HEK293T (cell line): ENCODE measurements at regions not wholly inside any gene's neighbourhood (a gene's known extent, or its start where the extent isn't known, plus 50 kb on each side); places are given as distances from the start of the nearest gene placed in this dataset.
"Not testable (repeated sequence)": the region's sequence is repeated elsewhere in the genome, so short reads cannot be mapped to it uniquely, and the experiment has no call there.

Experiments
- CTCF ChIA-PET: fragments of 350-600 bp; formaldehyde crosslinking; extraction: SDS; loops from one replicate; lab custom pipeline; 2021; ENCODE audit warnings: antibody characterized with exemption, inconsistent platforms; lab: Yijun Ruan, JAX
- POLR2A ChIA-PET: fragments of 350-600 bp; formaldehyde crosslinking; extraction: SDS; loops from one replicate; lab custom pipeline; 2020; ENCODE audit warnings: antibody characterized with exemption, inconsistent platforms; lab: Yijun Ruan, JAX
- DNase-seq: peaks from one replicate; pipeline ENCODE4 v3.0.0; 2012; ENCODE audit warnings: mixed read lengths; ENCODE audit errors: extremely low spot score
- ARNT ChIP-seq: fragments of 450-650 bp; IDR thresholded peaks from 2 replicates; pipeline ENCODE4 v1.6.1; 2017; ENCODE audit warnings: mild to moderate bottlenecking
- BHLHE40 ChIP-seq: fragments of 450-650 bp; IDR thresholded peaks from 2 replicates; pipeline ENCODE4 v1.6.1; 2016; ENCODE audit warnings: mild to moderate bottlenecking, moderate library complexity, borderline replicate concordance
- CTBP1 ChIP-seq: fragments of 450-650 bp; IDR thresholded peaks from 2 replicates; pipeline ENCODE4 v1.6.1; 2016; ENCODE audit warnings: borderline replicate concordance
- ELF4 ChIP-seq: fragments of 450-650 bp; IDR thresholded peaks from 2 replicates; pipeline ENCODE4 v1.6.1; 2017; ENCODE audit warnings: antibody characterized with exemption
- FOXA1 ChIP-seq: fragments of 450-650 bp; IDR thresholded peaks from 2 replicates; pipeline ENCODE4 v1.6.1; 2016; ENCODE audit warnings: mild to moderate bottlenecking
- FOXK2 ChIP-seq: fragments of 450-650 bp; IDR thresholded peaks from 2 replicates; pipeline ENCODE4 v1.6.1; 2016; ENCODE audit warnings: mild to moderate bottlenecking
- FOXM1 ChIP-seq: fragments of 450-650 bp; IDR thresholded peaks from 2 replicates; pipeline ENCODE4 v1.6.1; 2017; ENCODE audit warnings: mild to moderate bottlenecking, borderline replicate concordance
- HDGF ChIP-seq: fragments of 450-650 bp; IDR thresholded peaks from 2 replicates; pipeline ENCODE4 v1.6.1; 2017; ENCODE audit warnings: antibody characterized with exemption, borderline replicate concordance
- L3MBTL2 ChIP-seq: fragments of 450-650 bp; conservative IDR thresholded peaks from 2 replicates; pipeline ENCODE4 v1.6.1; 2016; ENCODE audit warnings: mild to moderate bottlenecking
- LEF1 ChIP-seq: fragments of 450-650 bp; IDR thresholded peaks from 2 replicates; pipeline ENCODE4 v1.6.1; 2017; ENCODE audit warnings: mild to moderate bottlenecking, borderline replicate concordance
- NFRKB ChIP-seq: fragments of 450-650 bp; IDR thresholded peaks from 2 replicates; pipeline ENCODE4 v1.6.1; 2016; ENCODE audit warnings: mild to moderate bottlenecking, moderate library complexity
- SP1 ChIP-seq: fragments of 450-650 bp; IDR thresholded peaks from 2 replicates; pipeline ENCODE4 v1.6.1; 2017
- SUZ12 ChIP-seq: fragments of 450-650 bp; IDR thresholded peaks from 2 replicates; pipeline ENCODE4 v1.6.1; 2016; ENCODE audit warnings: mild to moderate bottlenecking
- TARDBP ChIP-seq: fragments of 450-650 bp; IDR thresholded peaks from 2 replicates; pipeline ENCODE4 v1.6.1; 2016
- ZNF384 ChIP-seq: fragments of 450-650 bp; IDR thresholded peaks from 2 replicates; pipeline ENCODE4 v1.6.1; 2016
- TF ChIP-seq, protein P1 (sequence below): fragments of 450-650 bp; IDR thresholded peaks from 2 replicates; pipeline ENCODE4 v1.6.1; 2016

DNA sequence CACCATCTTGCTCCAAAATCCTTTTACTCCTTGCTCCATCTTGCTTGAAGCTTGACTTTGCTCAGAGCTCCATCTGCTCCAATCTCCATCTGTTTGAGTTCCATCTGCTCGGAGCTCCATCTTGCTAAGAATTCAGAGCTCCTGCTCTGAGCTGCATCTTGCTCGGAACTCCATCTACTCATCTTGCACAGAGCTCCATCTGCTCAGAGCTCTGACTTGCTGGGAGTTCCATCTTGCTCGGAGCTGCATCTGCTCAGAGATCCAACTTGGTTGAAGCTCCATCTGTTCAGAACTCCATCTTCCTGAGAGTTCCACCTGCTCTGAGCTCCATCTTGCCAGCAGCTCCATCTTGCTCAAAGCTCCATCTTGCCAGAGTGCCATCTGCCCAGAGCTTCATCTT is 80.6 kb upstream of the ZNF98 start:
- TF ChIP-seq SUZ12 (no peak), ARNT (no peak), FOXK2 (no peak), SP1 (no peak), ELF4 (no peak), FOXA1 (no peak), HDGF (no peak), NFRKB (no peak), LEF1 (no peak), BHLHE40 (no peak), CTBP1 (no peak), ZNF384 (no peak)
- TF ChIP-seq, protein P1, sequence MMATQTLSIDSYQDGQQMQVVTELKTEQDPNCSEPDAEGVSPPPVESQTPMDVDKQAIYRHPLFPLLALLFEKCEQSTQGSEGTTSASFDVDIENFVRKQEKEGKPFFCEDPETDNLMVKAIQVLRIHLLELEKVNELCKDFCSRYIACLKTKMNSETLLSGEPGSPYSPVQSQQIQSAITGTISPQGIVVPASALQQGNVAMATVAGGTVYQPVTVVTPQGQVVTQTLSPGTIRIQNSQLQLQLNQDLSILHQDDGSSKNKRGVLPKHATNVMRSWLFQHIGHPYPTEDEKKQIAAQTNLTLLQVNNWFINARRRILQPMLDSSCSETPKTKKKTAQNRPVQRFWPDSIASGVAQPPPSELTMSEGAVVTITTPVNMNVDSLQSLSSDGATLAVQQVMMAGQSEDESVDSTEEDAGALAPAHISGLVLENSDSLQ: no peak
- no peak for DNase-seq
- ChIA-PET CTCF (no interaction called here), POLR2A (no interaction called here)

DNA sequence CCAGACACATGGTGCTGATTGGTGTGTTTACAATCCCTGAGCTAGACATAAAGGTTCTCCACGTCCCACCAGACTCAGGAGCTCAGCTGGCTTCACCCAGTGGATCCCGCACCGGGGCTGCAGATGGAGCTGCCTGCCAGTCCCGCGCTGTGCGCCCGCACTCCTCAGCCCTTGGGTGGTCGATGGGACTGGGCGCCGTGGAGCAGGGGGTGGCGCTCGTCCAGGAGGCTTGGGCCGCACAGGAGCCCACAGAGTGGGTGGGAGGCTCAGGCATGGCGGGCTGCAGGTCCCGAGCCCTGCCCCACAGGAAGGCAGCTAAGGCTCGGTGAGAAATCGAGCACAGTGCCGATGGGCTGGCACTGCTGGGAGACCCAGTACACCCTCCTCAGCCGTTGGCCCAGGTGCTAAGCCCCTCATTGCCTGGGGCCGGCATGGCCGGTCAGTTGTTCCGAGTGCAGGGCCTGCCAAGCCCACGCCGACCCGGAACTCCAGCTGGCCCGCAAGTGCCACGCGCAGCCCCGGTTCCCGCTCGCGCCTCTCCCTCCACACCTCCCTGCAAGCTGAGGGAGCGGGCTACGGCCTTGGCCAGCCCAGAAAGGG is 76.8 kb upstream of the ZNF98 start:
- DNase-seq, CTCF ChIA-PET, POLR2A ChIA-PET: not testable (repeated sequence)

GRCh38 chr19:22491746-22492145 is 69.6 kb upstream of the ZNF98 start:
- TF ChIP-seq NFRKB (no peak), CTBP1 (no peak), HDGF (no peak), LEF1 (no peak), FOXM1 (no peak), FOXA1 (no peak), ZNF384 (no peak), TARDBP (no peak), FOXK2 (no peak), ARNT (no peak), L3MBTL2 (no peak), SP1 (no peak), BHLHE40 (no peak)
- TF ChIP-seq, protein P1: no peak
- no peak for DNase-seq
- ChIA-PET POLR2A (no interaction called here), CTCF (no interaction called here)

DNA sequence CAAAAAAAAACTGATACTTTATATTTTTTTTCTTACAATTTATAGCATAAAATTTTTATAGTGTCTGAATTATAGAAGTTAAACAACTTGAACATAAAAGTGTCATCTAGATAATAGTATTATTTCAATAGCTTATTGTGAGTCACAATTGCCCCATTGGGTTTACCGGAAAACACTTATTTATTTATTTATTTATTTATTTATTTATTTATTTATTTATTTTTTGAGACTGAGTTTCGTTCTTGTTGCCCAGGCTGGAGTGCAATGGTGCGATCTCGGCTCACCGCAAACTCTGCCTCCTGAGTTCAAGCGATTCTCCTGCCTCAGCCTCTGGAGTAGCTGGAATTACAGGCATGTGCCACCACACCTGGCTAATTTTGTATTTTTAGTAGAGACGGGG is 61.4 kb upstream of the ZNF98 start:
- DNase-seq, POLR2A ChIA-PET, CTCF ChIA-PET: not testable (repeated sequence)

DNA sequence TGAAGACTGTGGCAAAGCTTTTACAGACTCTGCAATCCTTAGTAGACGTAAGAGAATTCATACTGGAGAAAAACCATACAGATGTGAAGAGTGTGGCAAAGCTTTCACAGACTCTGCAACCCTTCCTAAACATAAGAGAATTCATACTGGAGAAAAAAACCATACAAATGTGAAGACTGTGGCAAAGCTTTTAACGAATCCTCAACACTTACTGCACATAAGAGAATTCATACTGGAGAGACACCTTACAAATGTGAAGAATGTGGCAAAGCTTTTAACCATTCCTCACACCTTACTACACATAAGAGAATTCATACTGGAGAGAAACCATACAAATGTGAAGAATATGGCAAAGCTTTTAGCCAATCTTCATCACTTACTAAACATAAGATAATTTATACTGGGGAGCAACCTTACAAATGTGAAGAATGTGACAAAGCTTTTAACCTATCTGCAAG is 50.1 kb upstream of the ZNF98 start:
- CTCF ChIA-PET: no interaction called here
- TF ChIP-seq ZNF384 (no peak), TARDBP (no peak)
- DNase-seq: no peak
- POLR2A ChIA-PET: no interaction called here
